ENCODE measurements at regions not wholly inside any gene's neighbourhood (a gene's known extent, or its start where the extent isn't known, plus 50 kb on each side); places are given as distances from the start of the nearest gene placed in this dataset.

GRCh38 chr5:98031496-98031895 is 742.0 kb upstream of the RGMB start:
- no peaks in the 10 kb centered on the region for H3K36me3 ChIP-seq
- H3K4me3 ChIP-seq, result no peak overlapping the region
- no peak overlapping the region for H3K27ac ChIP-seq (replicated peaks in 1 of 4)
- DNase-seq (ENCODE audit: extremely low spot score), result no peak
- intact Hi-C loops (cut with DNase I), result no loop called here
- TF ChIP-seq POLR2A (IDR thresholded peaks at IDR 0.05; ENCODE audit: low read depth) (no peak), CTCF (IDR thresholded peaks at IDR 0.05) (no peak), POLR2AphosphoS5 (IDR thresholded peaks at IDR 0.05) (no peak), EP300 (IDR thresholded peaks at IDR 0.05) (no peak)
- no peaks in the 10 kb centered on the region for H3K4me1 ChIP-seq
- no peaks in the 10 kb centered on the region for H3K27me3 ChIP-seq
- WGBS, result 100% methylated on average over 3 of the region's 3 CpGs
- no peaks in the 10 kb centered on the region for H3K9me3 ChIP-seq

- TF ChIP-seq POLR2AphosphoS5 (IDR thresholded peaks at IDR 0.05) (no peak), POLR2A (IDR thresholded peaks at IDR 0.05; ENCODE audit: low read depth) (no peak), CTCF (IDR thresholded peaks at IDR 0.05) (no peak), EP300 (IDR thresholded peaks at IDR 0.05) (no peak)
- Histone ChIP-seq H3K27ac (replicated peaks in 1 of 4) (no peak overlapping the region), H3K9me3 (no peaks in the 10 kb centered on the region), H3K4me3 (no peak overlapping the region), H3K36me3 (no peaks in the 10 kb centered on the region), H3K4me1 (no peaks in the 10 kb centered on the region), H3K27me3 (no peaks in the 10 kb centered on the region)
- no peak for DNase-seq (ENCODE audit: extremely low spot score)
- intact Hi-C loops (cut with DNase I), result no loop called here
- WGBS, result no CpG with 5 or more reads among the region's 1 CpG
Measured at GRCh38 chr5:98031926-98032325, 741.5 kb upstream of the RGMB start.

GRCh38 chr5:98041661-98042060 is 731.8 kb upstream of the RGMB start:
- no peak for TF ChIP-seq POLR2AphosphoS5 (IDR thresholded peaks at IDR 0.05)
- no peak for TF ChIP-seq EP300 (IDR thresholded peaks at IDR 0.05)
- Histone ChIP-seq H3K27ac (replicated peaks in 1 of 4) (no peak overlapping the region), H3K27me3 (no peaks in the 10 kb centered on the region), H3K9me3 (no peaks in the 10 kb centered on the region), H3K4me3 (no peak overlapping the region), H3K36me3 (no peaks in the 10 kb centered on the region), H3K4me1 (peaks cover 0 to 3% (median 0%) of the 10 kb centered on the region in 4 donors)
- DNase-seq (ENCODE audit: extremely low spot score), result no peak
- intact Hi-C loops (cut with DNase I), result no loop called here

- DNase-seq (ENCODE audit: extremely low spot score), result no peak
- no peak overlapping the region for H3K4me3 ChIP-seq
- no peaks in the 10 kb centered on the region for H3K36me3 ChIP-seq
- H3K27me3 ChIP-seq, result no peaks in the 10 kb centered on the region
- H3K9me3 ChIP-seq, result no peaks in the 10 kb centered on the region
- no peak for TF ChIP-seq POLR2AphosphoS5 (IDR thresholded peaks at IDR 0.05)
- no peak for TF ChIP-seq CTCF (IDR thresholded peaks at IDR 0.05)
- TF ChIP-seq EP300 (IDR thresholded peaks at IDR 0.05), result no peak
- TF ChIP-seq POLR2A (IDR thresholded peaks at IDR 0.05; ENCODE audit: low read depth), result no peak
- WGBS, result 84% methylated on average over 1 of the region's 1 CpG
- intact Hi-C loops (cut with DNase I), result no loop called here
- no peak overlapping the region for H3K27ac ChIP-seq (replicated peaks in 1 of 4)
- peaks cover 0 to 3% (median 0%) of the 10 kb centered on the region in 4 donors for H3K4me1 ChIP-seq
Measured at GRCh38 chr5:98042521-98042920, 730.9 kb upstream of the RGMB start.

- Histone ChIP-seq H3K4me3 (no peak overlapping the region), H3K27ac (replicated peaks in 1 of 4) (no peak overlapping the region), H3K9me3 (no peaks in the 10 kb centered on the region), H3K27me3 (no peaks in the 10 kb centered on the region), H3K4me1 (peaks cover 0 to 3% (median 0%) of the 10 kb centered on the region in 4 donors), H3K36me3 (no peaks in the 10 kb centered on the region)
- no peak for DNase-seq (ENCODE audit: extremely low spot score)
- no peak for TF ChIP-seq CTCF (IDR thresholded peaks at IDR 0.05)
- no peak for TF ChIP-seq POLR2A (IDR thresholded peaks at IDR 0.05; ENCODE audit: low read depth)
- no peak for TF ChIP-seq POLR2AphosphoS5 (IDR thresholded peaks at IDR 0.05)
- no peak for TF ChIP-seq EP300 (IDR thresholded peaks at IDR 0.05)
- intact Hi-C loops (cut with DNase I), result no loop called here
Measured at GRCh38 chr5:98042961-98043360, 730.5 kb upstream of the RGMB start.
